GM12878 (cell line): ENCODE measurements at regions not wholly inside any gene's neighbourhood (a gene's known extent, or its start where the extent isn't known, plus 50 kb on each side); places are given as distances from the start of the nearest gene placed in this dataset.

Source experiments
- CTCF ChIP-seq, 3 experiments: IDR thresholded peaks in 2 of 3; conservative IDR thresholded peaks in 1 of 3; 2 replicates each; pipeline ENCODE4 v1.5.1; 2011; ENCODE audit warnings: low read depth in 3 of 3, low read length in 3 of 3, mild to moderate bottlenecking in 3 of 3, control low read depth in 2 of 3, moderate library complexity in 2 of 3, inconsistent platforms in 1 of 3, mixed read lengths in 1 of 3; ENCODE audit not compliant: control insufficient read depth in 2 of 3, insufficient read depth in 1 of 3; ENCODE audit errors: extremely low read depth in 1 of 3
- REST ChIP-seq: IDR thresholded peaks from 2 replicates; pipeline ENCODE4 v1.6.1; 2012; ENCODE audit warnings: mild to moderate bottlenecking, low read depth, low read length
- RFX5 ChIP-seq: IDR thresholded peaks from 2 replicates; pipeline ENCODE4 v1.6.1; 2011; ENCODE audit warnings: low read depth, low read length, improper control_type of control experiment

GRCh38 chr1:188517139-188517538 is 1688.4 kb downstream of the PLA2G4A start:
- TF ChIP-seq CTCF (IDR thresholded peaks at IDR 0.05 in 2 of 3, conservative IDR thresholded peaks at IDR 0.05 in 1 of 3; ENCODE audit: control insufficient read depth in 2 of 3, extremely low read depth in 1 of 3, insufficient read depth in 1 of 3, low read depth in 3 of 3, low read length in 3 of 3) (no peak), RFX5 (no peak), REST (no peak)
